IMR-90 (cell line): ENCODE measurements at regions not wholly inside any gene's neighbourhood (a gene's known extent, or its start where the extent isn't known, plus 50 kb on each side); places are given as distances from the start of the nearest gene placed in this dataset.

Experiments
- ATAC-seq: fragments of 200-7000 bp; cut with Tn5 transposase; 2 replicates; pipeline ENCODE4 v1.9.1; 2020; ENCODE audit warnings: low read depth, mild to moderate bottlenecking, moderate library complexity
- BruUV-seq: library from RNA; stranded (reverse); fragments of 400-500 nt; replicated peaks from 2 replicates; lab custom pipeline; 2021; lab: Mats Ljungman, UMichigan
- CTCF ChIA-PET: fragments of 300-600 bp; formaldehyde crosslinking; extraction: SDS; loops from one replicate; lab custom pipeline; 2021; ENCODE audit warnings: antibody characterized with exemption; lab: Yijun Ruan, JAX
- POLR2A ChIA-PET: fragments of 300-600 bp; sonication (Branson Sonifier 250); formaldehyde crosslinking; loops from one replicate; lab custom pipeline; 2022; ENCODE audit warnings: antibody characterized with exemption; ENCODE audit not compliant: unreplicated experiment; lab: Charles Lee
- DNase-seq: peaks from one replicate; pipeline ENCODE4 v3.0.0; 2013
- H2AFZ ChIP-seq: replicated peaks from 2 replicates; pipeline ENCODE3; 2013; ENCODE audit warnings: low read length, mild to moderate bottlenecking; ENCODE audit not compliant: poor library complexity
- H2AK5ac ChIP-seq: 2 replicates; pipeline ENCODE4 v1.6.1; 2013; ENCODE audit warnings: low read depth, low read length, inconsistent platforms
- H2AK9ac ChIP-seq: replicated peaks from 2 replicates; pipeline ENCODE3; 2013; ENCODE audit warnings: mild to moderate bottlenecking, low read depth, low read length, moderate library complexity; ENCODE audit not compliant: poor library complexity
- H2BK120ac ChIP-seq: 2 replicates; pipeline ENCODE4 v1.6.1; 2013; ENCODE audit warnings: low read depth, low read length, inconsistent platforms
- H2BK15ac ChIP-seq: 3 replicates; pipeline ENCODE4 v1.6.1; 2013; ENCODE audit warnings: low read depth, low read length, inconsistent platforms
- H2BK20ac ChIP-seq: 2 replicates; pipeline ENCODE4 v1.6.1; 2013; ENCODE audit warnings: low read depth, mild to moderate bottlenecking, inconsistent platforms, low read length, moderate library complexity
- H2BK5ac ChIP-seq: 2 replicates; pipeline ENCODE4 v1.6.1; 2013; ENCODE audit warnings: mild to moderate bottlenecking, low read depth, low read length, inconsistent platforms; ENCODE audit not compliant: poor library complexity, severe bottlenecking
- H3K14ac ChIP-seq: replicated peaks from 2 replicates; pipeline ENCODE4 v1.6.1; 2013; ENCODE audit warnings: low read depth, low read length, inconsistent platforms
- H3K18ac ChIP-seq: 2 replicates; pipeline ENCODE4 v1.6.1; 2013; ENCODE audit warnings: low read depth, low read length, control low read depth
- H3K23ac ChIP-seq: 2 replicates; pipeline ENCODE4 v1.6.1; 2013; ENCODE audit warnings: low read depth, low read length, inconsistent platforms
- H3K27ac ChIP-seq: 2 replicates; pipeline ENCODE4 v1.5.1; 2013; ENCODE audit warnings: mild to moderate bottlenecking, control low read depth, low read length; ENCODE audit not compliant: insufficient read depth
- H3K27me3 ChIP-seq: 2 replicates; pipeline ENCODE4 v1.6.1; 2013; ENCODE audit warnings: low read length; ENCODE audit not compliant: control insufficient read depth, insufficient read depth
- H3K36me3 ChIP-seq: 2 replicates; pipeline ENCODE4 v1.6.1; 2013; ENCODE audit warnings: low read length, mixed read lengths; ENCODE audit not compliant: control insufficient read depth, insufficient read depth
- H3K4ac ChIP-seq: 2 replicates; pipeline ENCODE4 v1.6.1; 2013; ENCODE audit warnings: low read depth, low read length, inconsistent platforms
- H3K4me1 ChIP-seq: 2 replicates; pipeline ENCODE4 v1.6.1; 2013; ENCODE audit warnings: low read length, mixed read lengths; ENCODE audit not compliant: control insufficient read depth, insufficient read depth
- H3K4me2 ChIP-seq: 2 replicates; pipeline ENCODE4 v1.6.1; 2013; ENCODE audit warnings: low read depth, mild to moderate bottlenecking, control low read depth, low read length, moderate library complexity
- H3K4me3 ChIP-seq: 2 replicates; pipeline ENCODE4 v1.5.1; 2013; ENCODE audit warnings: low read depth, mild to moderate bottlenecking, control low read depth, low read length, moderate library complexity; ENCODE audit not compliant: insufficient read depth
- H3K56ac ChIP-seq: 2 replicates; pipeline ENCODE4 v1.6.1; 2013; ENCODE audit warnings: low read length, inconsistent platforms; ENCODE audit not compliant: insufficient read depth; ENCODE audit errors: extremely low read depth
- H3K79me1 ChIP-seq, 2 experiments: 2 replicates each; pipeline ENCODE4 v1.6.1; 2013; ENCODE audit warnings: low read length in 2 of 2, inconsistent platforms in 1 of 2, low read depth in 1 of 2
- H3K9ac ChIP-seq: 2 replicates; pipeline ENCODE4 v1.6.1; 2013; ENCODE audit warnings: low read depth, low read length, control low read depth
- H3K9me1 ChIP-seq: 2 replicates; pipeline ENCODE4 v1.6.1; 2013; ENCODE audit warnings: low read length, inconsistent platforms; ENCODE audit not compliant: insufficient read depth
- H3K9me3 ChIP-seq: 2 replicates; pipeline ENCODE4 v1.6.1; 2013; ENCODE audit warnings: low read length; ENCODE audit not compliant: control insufficient read depth, insufficient read depth
- H4K20me1 ChIP-seq: 2 replicates; pipeline ENCODE4 v1.6.1; 2013; ENCODE audit warnings: low read length, inconsistent platforms; ENCODE audit not compliant: insufficient read depth
- H4K5ac ChIP-seq: 2 replicates; pipeline ENCODE4 v1.6.1; 2013; ENCODE audit warnings: mild to moderate bottlenecking, low read depth, low read length, control low read depth
- H4K8ac ChIP-seq, 2 experiments: 2 replicates each; pipeline ENCODE4 v1.6.1; 2013; ENCODE audit warnings: low read depth in 2 of 2, low read length in 2 of 2, control low read depth in 1 of 2, inconsistent platforms in 1 of 2
- H4K91ac ChIP-seq: 2 replicates; pipeline ENCODE4 v1.6.1; 2013; ENCODE audit warnings: low read depth, low read length, inconsistent platforms; ENCODE audit not compliant: insufficient read depth
- BHLHE40 ChIP-seq: fragments of 150-350 bp; IDR thresholded peaks from 2 replicates; pipeline ENCODE4 v1.6.1; 2016; ENCODE audit warnings: mild to moderate bottlenecking, low read depth, low read length
- CEBPB ChIP-seq: IDR thresholded peaks from 2 replicates; pipeline ENCODE4 v1.6.1; 2012; ENCODE audit warnings: low read depth, low read length, improper control_type of control experiment
- CHD1 ChIP-seq: IDR thresholded peaks from 2 replicates; pipeline ENCODE4 v1.6.1; 2012; ENCODE audit warnings: low read depth, low read length, improper control_type of control experiment
- ELK1 ChIP-seq: fragments of 150-350 bp; IDR thresholded peaks from 2 replicates; pipeline ENCODE4 v1.6.1; 2016; ENCODE audit warnings: low read depth, mild to moderate bottlenecking, low read length, moderate library complexity, borderline replicate concordance
- FOS ChIP-seq: fragments of 150-350 bp; IDR thresholded peaks from 2 replicates; pipeline ENCODE4 v1.6.1; 2016; ENCODE audit warnings: low read depth, low read length
- MAFK ChIP-seq: IDR thresholded peaks from 2 replicates; pipeline ENCODE4 v1.6.1; 2012; ENCODE audit warnings: low read depth, low read length, improper control_type of control experiment
- MAZ ChIP-seq: IDR thresholded peaks from 2 replicates; pipeline ENCODE4 v1.6.1; 2012; ENCODE audit warnings: low read depth, mild to moderate bottlenecking, low read length, improper control_type of control experiment, moderate library complexity, borderline replicate concordance
- MXI1 ChIP-seq: IDR thresholded peaks from 2 replicates; pipeline ENCODE4 v1.6.1; 2012; ENCODE audit warnings: low read depth, mild to moderate bottlenecking, low read length, moderate library complexity, borderline replicate concordance
- NFE2L2 ChIP-seq: fragments of 150-350 bp; IDR thresholded peaks from 2 replicates; pipeline ENCODE4 v1.6.1; 2016; ENCODE audit warnings: low read depth, mild to moderate bottlenecking, low read length
- RAD21 ChIP-seq: IDR thresholded peaks from 2 replicates; pipeline ENCODE4 v1.6.1; 2012; ENCODE audit warnings: low read length, improper control_type of control experiment
- RCOR1 ChIP-seq: IDR thresholded peaks from 2 replicates; pipeline ENCODE4 v1.6.1; 2012; ENCODE audit warnings: mild to moderate bottlenecking, low read length, improper control_type of control experiment; ENCODE audit not compliant: insufficient replicate concordance
- RFX5 ChIP-seq: IDR thresholded peaks from 2 replicates; pipeline ENCODE4 v1.8.0; 2012; ENCODE audit warnings: low read depth, mild to moderate bottlenecking, low read length, moderate library complexity
- WGBS, 2 experiments: methylation state at CpG; one replicate each; pipeline versions ENCODE4 v1.1.5 to v1.1.7; 2013; ENCODE audit warnings: missing lambda C conversion rate in 2 of 2; ENCODE audit not compliant: insufficient read length in 1 of 2; ENCODE audit errors: extremely low coverage in 2 of 2; 5-methylcytosine and 5-hydroxymethylcytosine counted together
- dilution Hi-C: fragments of 300-500 bp; cut with HindIII; formaldehyde crosslinking; loops from one replicate; pipeline ENCODE4 v1.14.3; 2018; ENCODE audit warnings: low sequenced_read_pairs; ENCODE audit not compliant: unreplicated experiment
- in situ Hi-C: fragments of 300-500 bp; cut with MboI; formaldehyde crosslinking; loops from 3 replicates; pipeline ENCODE4 v1.14.3; 2019; ENCODE audit warnings: low sequenced_read_pairs, inconsistent platforms, mixed read lengths
- intact Hi-C: fragments of 100-400 bp; cut with micrococcal nuclease; formaldehyde crosslinking; loops from 2 replicates; pipeline ENCODE4 v1.10.0; 2022

- ATAC-seq: no peak
- H2AFZ ChIP-seq: no peak overlapping the region
- WGBS, 2 experiments: 80% methylated on average over 2 of the region's 8 CpGs; no CpG with 5 or more reads in 1 of the 2 experiments
Observed at GRCh38 chr3:64916192-64916798, 228.5 kb upstream of the ADAMTS9 start.

More at GRCh38 chr3:64916192-64916798, 228.5 kb upstream of the ADAMTS9 start:
- Histone ChIP-seq H3K79me1 (no peaks in the 10 kb centered on the region), H3K14ac (no peak overlapping the region), H3K36me3 (no peaks in the 10 kb centered on the region), H2BK20ac (no peak overlapping the region), H3K4ac (no peak overlapping the region), H3K9me1 (no peaks in the 10 kb centered on the region), H3K4me2 (no peak overlapping the region), H3K56ac (no peak overlapping the region), H4K8ac (no peak overlapping the region), H3K27ac (no peak overlapping the region), H4K5ac (no peak overlapping the region), H3K9me3 (no peaks in the 10 kb centered on the region), H2AK9ac (no peak overlapping the region), H2BK15ac (no peak overlapping the region), H2BK5ac (no peak overlapping the region), H4K91ac (no peak overlapping the region), H3K27me3 (no peaks in the 10 kb centered on the region), H4K20me1 (no peaks in the 10 kb centered on the region), H2BK120ac (no peak overlapping the region), H3K4me1 (no peaks in the 10 kb centered on the region), H3K9ac (no peak overlapping the region), H3K23ac (no peak overlapping the region), H3K18ac (no peak overlapping the region), H2AK5ac (no peak overlapping the region), H3K4me3 (no peak overlapping the region)
- ChIA-PET POLR2A (no interaction called here), CTCF (no interaction called here)
- in situ Hi-C loops (no loop called here), intact Hi-C loops (no loop called here), dilution Hi-C loops (no loop called here)
- TF ChIP-seq MXI1 (no peak), BHLHE40 (no peak), NFE2L2 (no peak), FOS (no peak), RAD21 (no peak), MAZ (no peak), CEBPB (no peak), RCOR1 (no peak), MAFK (no peak), CHD1 (no peak), ELK1 (no peak), RFX5 (no peak)
- BruUV-seq: no TSS peak
- DNase-seq: no peak
